NT2/D1 (cell line): ENCODE measurements at regions not wholly inside any gene's neighbourhood (a gene's known extent, or its start where the extent isn't known, plus 50 kb on each side); places are given as distances from the start of the nearest gene placed in this dataset.
A peak's percentile ranks its signal among the peaks of the same experiment; 100 is the strongest.

Experiments
- DNase-seq: peaks from one replicate; pipeline ENCODE4 v3.0.0-alpha.2; 2011; ENCODE audit warnings: low read depth, low spot score
- H3K27me3 ChIP-seq: 2 replicates; pipeline ENCODE4 v1.6.0; 2011; ENCODE audit warnings: mild to moderate bottlenecking; ENCODE audit not compliant: insufficient read length, insufficient read depth
- H3K36me3 ChIP-seq: 2 replicates; pipeline ENCODE4 v1.6.1; 2011; ENCODE audit warnings: mild to moderate bottlenecking, low read length, mixed read lengths; ENCODE audit not compliant: insufficient read depth, insufficient read length
- H3K4me1 ChIP-seq: 2 replicates; pipeline ENCODE4 v1.5.1; 2011; ENCODE audit not compliant: insufficient read depth, insufficient read length
- H3K4me3 ChIP-seq: 2 replicates; pipeline ENCODE4 v1.5.1; 2011; ENCODE audit warnings: low read depth; ENCODE audit not compliant: insufficient read length
- H3K9ac ChIP-seq: 2 replicates; pipeline ENCODE4 v1.6.0; 2011; ENCODE audit warnings: low read depth; ENCODE audit not compliant: insufficient read length
- H3K9me3 ChIP-seq: 2 replicates; pipeline ENCODE4 v1.5.1; 2011; ENCODE audit warnings: mild to moderate bottlenecking, low read length; ENCODE audit not compliant: insufficient read depth
- SUZ12 ChIP-seq: IDR thresholded peaks from 2 replicates; pipeline ENCODE4 v1.6.1; 2011; ENCODE audit not compliant: insufficient read length, insufficient read depth; ENCODE audit errors: extremely low read depth
- YY1 ChIP-seq: IDR thresholded peaks from 2 replicates; pipeline ENCODE4 v1.6.1; 2011; ENCODE audit not compliant: insufficient read length, insufficient read depth
- ZNF274 ChIP-seq: IDR thresholded peaks from 2 replicates; pipeline ENCODE4 v1.6.1; 2011; ENCODE audit warnings: mild to moderate bottlenecking, low read depth, low read length

- no peak for TF ChIP-seq YY1
- TF ChIP-seq ZNF274, result no peak
- no peak for TF ChIP-seq SUZ12
- H3K27me3 ChIP-seq, result no peaks in the 10 kb centered on the region
- DNase-seq, result no peak
- H3K36me3 ChIP-seq, result no peaks in the 10 kb centered on the region
- H3K4me1 ChIP-seq, result no peaks in the 10 kb centered on the region
- no peak overlapping the region for H3K9ac ChIP-seq
- H3K4me3 ChIP-seq, result no peak overlapping the region
- H3K9me3 ChIP-seq, result no peaks in the 10 kb centered on the region
These were observed 355.7 kb upstream of the TBL1XR1 start for GRCh38 chr3:177553012-177553411.

- no peak for TF ChIP-seq YY1
- no peak for TF ChIP-seq SUZ12
- no peak for TF ChIP-seq ZNF274
- Histone ChIP-seq H3K36me3 (no peaks in the 10 kb centered on the region), H3K9me3 (no peaks in the 10 kb centered on the region), H3K4me1 (no peaks in the 10 kb centered on the region), H3K27me3 (no peaks in the 10 kb centered on the region), H3K9ac (no peak overlapping the region), H3K4me3 (no peak overlapping the region)
- DNase-seq, result no peak
These were observed 356.3 kb upstream of the TBL1XR1 start for GRCh38 chr3:177553579-177553978.

GRCh38 chr3:177554895-177555759, 357.8 kb upstream of the TBL1XR1 start:
- Histone ChIP-seq H3K4me1 (no peaks in the 10 kb centered on the region), H3K9me3 (no peaks in the 10 kb centered on the region), H3K36me3 (no peaks in the 10 kb centered on the region), H3K9ac (no peak overlapping the region), H3K4me3 (no peak overlapping the region), H3K27me3 (no peaks in the 10 kb centered on the region)
- TF ChIP-seq SUZ12 (no peak), YY1 (peak; percentile 18)
- peak; percentile 57 for DNase-seq

- no peaks in the 10 kb centered on the region for H3K4me1 ChIP-seq
- DNase-seq, result no peak
- no peak overlapping the region for H3K4me3 ChIP-seq
- H3K9me3 ChIP-seq, result no peaks in the 10 kb centered on the region
- no peak overlapping the region for H3K9ac ChIP-seq
- H3K36me3 ChIP-seq, result no peaks in the 10 kb centered on the region
- H3K27me3 ChIP-seq, result no peaks in the 10 kb centered on the region
- TF ChIP-seq ZNF274 (no peak), YY1 (no peak)
These were observed 360.3 kb upstream of the TBL1XR1 start for GRCh38 chr3:177557548-177557947.

GRCh38 chr3:177561365-177561764, 364.1 kb upstream of the TBL1XR1 start:
- Histone ChIP-seq H3K4me3 (no peak overlapping the region), H3K27me3 (no peaks in the 10 kb centered on the region), H3K9ac (no peak overlapping the region), H3K9me3 (no peaks in the 10 kb centered on the region), H3K36me3 (no peaks in the 10 kb centered on the region), H3K4me1 (peaks cover 2% of the 10 kb centered on the region)
- no peak for DNase-seq
- TF ChIP-seq YY1, result no peak
- no peak for TF ChIP-seq ZNF274
- no peak for TF ChIP-seq SUZ12

- no peaks in the 10 kb centered on the region for H3K27me3 ChIP-seq
- H3K9me3 ChIP-seq, result no peaks in the 10 kb centered on the region
- H3K4me3 ChIP-seq, result no peak overlapping the region
- TF ChIP-seq SUZ12 (no peak), YY1 (no peak), ZNF274 (no peak)
- H3K4me1 ChIP-seq, result peaks cover 2% of the 10 kb centered on the region
- no peak for DNase-seq
- no peak overlapping the region for H3K9ac ChIP-seq
- no peaks in the 10 kb centered on the region for H3K36me3 ChIP-seq
These were observed 364.6 kb upstream of the TBL1XR1 start for GRCh38 chr3:177561769-177562392.

- Histone ChIP-seq H3K9me3 (no peaks in the 10 kb centered on the region), H3K27me3 (no peaks in the 10 kb centered on the region), H3K4me3 (no peak overlapping the region), H3K36me3 (no peaks in the 10 kb centered on the region), H3K9ac (no peak overlapping the region), H3K4me1 (peaks cover 2% of the 10 kb centered on the region)
- no peak for DNase-seq
- TF ChIP-seq ZNF274 (no peak), SUZ12 (no peak), YY1 (no peak)
These were observed 366.0 kb upstream of the TBL1XR1 start for GRCh38 chr3:177563243-177563780.

GRCh38 chr3:177563792-177564191, 366.5 kb upstream of the TBL1XR1 start:
- Histone ChIP-seq H3K9me3 (no peaks in the 10 kb centered on the region), H3K27me3 (no peaks in the 10 kb centered on the region), H3K36me3 (no peaks in the 10 kb centered on the region), H3K4me1 (peaks cover 2% of the 10 kb centered on the region), H3K4me3 (no peak overlapping the region), H3K9ac (no peak overlapping the region)
- TF ChIP-seq ZNF274, result no peak
- no peak for TF ChIP-seq YY1
- TF ChIP-seq SUZ12, result no peak
- DNase-seq, result no peak
